K562 (cell line): ENCODE measurements at regions not wholly inside any gene's neighbourhood (a gene's known extent, or its start where the extent isn't known, plus 50 kb on each side); places are given as distances from the start of the nearest gene placed in this dataset.

ENCODE experiments used
- ATAC-seq: fragments of 200-7000 bp; cut with Tn5 transposase; 3 replicates; pipeline ENCODE4 v1.9.1; 2020; ENCODE audit warnings: moderate library complexity
- BruUV-seq: library from RNA; stranded (reverse); fragments of 400-500 nt; replicated peaks from 2 replicates; lab custom pipeline; 2021; lab: Mats Ljungman, UMichigan
- CTCF ChIA-PET: fragments of 300-600 bp; formaldehyde crosslinking; extraction: SDS; loops from one replicate; lab custom pipeline; 2021; ENCODE audit warnings: low intra/inter-chr PET ratio; lab: Yijun Ruan, JAX
- POLR2A ChIA-PET: fragments of 300-600, 350-650 bp; sonication (Branson Sonifier 250); formaldehyde crosslinking; extraction: SDS; loops from one replicate; lab custom pipeline; 2021; ENCODE audit warnings: antibody characterized with exemption, inconsistent platforms; lab: Yijun Ruan, JAX
- DNase-seq, 4 experiments: peaks; one replicate each; pipeline versions ENCODE4 v3.0.0 to v3.0.0-alpha.2; 2011 to 2018; ENCODE audit warnings: low spot score in 3 of 4, mixed read lengths in 3 of 4; ENCODE audit errors: extremely low read depth in 1 of 4
- FAIRE-seq: peaks from 2 replicates; lab custom pipeline; 2011; peaks lifted over from hg19 to GRCh38; lab: Jason Lieb, UNC
- H2AFZ ChIP-seq: 2 replicates; pipeline ENCODE4 v1.6.0; 2011; ENCODE audit warnings: low read depth, low read length, control low read depth, inconsistent platforms
- H3K27ac ChIP-seq: fragments of 200-600 bp; 3 replicates; pipeline ENCODE4 v1.8.0; 2011; ENCODE audit warnings: low read depth, mild to moderate bottlenecking, control low read depth, inconsistent platforms, low read length, moderate library complexity, mixed read lengths; ENCODE audit errors: extremely low read depth
- H3K27me3 ChIP-seq, 2 experiments: fragments of 300-600 bp in 1 of 2; 2 replicates in 1 of 2; 3 replicates in 1 of 2; pipeline versions ENCODE4 v1.6.0 to v1.8.0; 2011; ENCODE audit warnings: inconsistent platforms in 2 of 2, low read length in 2 of 2, mild to moderate bottlenecking in 1 of 2, mixed read lengths in 1 of 2, moderate library complexity in 1 of 2; ENCODE audit not compliant: control insufficient read depth in 2 of 2, insufficient read depth in 2 of 2
- H3K36me3 ChIP-seq: fragments of 300-600 bp; 3 replicates; pipeline ENCODE4 v1.8.0; 2011; ENCODE audit warnings: mild to moderate bottlenecking, low read length, inconsistent platforms; ENCODE audit not compliant: control insufficient read depth, insufficient read depth
- H3K4me1 ChIP-seq, 2 experiments: fragments of 200-600 bp in 1 of 2; replicated peaks in 1 of 2; 2 replicates in 1 of 2; 3 replicates in 1 of 2; pipeline versions ENCODE4 v1.5.1 to v1.8.0; 2011; ENCODE audit warnings: inconsistent platforms in 2 of 2, low read length in 2 of 2, mild to moderate bottlenecking in 1 of 2, mixed read lengths in 1 of 2, moderate library complexity in 1 of 2; ENCODE audit not compliant: control insufficient read depth in 2 of 2, insufficient read depth in 2 of 2
- H3K4me2 ChIP-seq: 2 replicates; pipeline ENCODE4 v1.6.1; 2011; ENCODE audit warnings: low read length, control low read depth, inconsistent platforms, mixed read lengths; ENCODE audit not compliant: insufficient read depth
- H3K4me3 ChIP-seq: fragments of 200-600 bp; sonication (generic), shearing (Covaris generic); 2 replicates; pipeline ENCODE4 v1.5.1; 2016; ENCODE audit warnings: control low read depth, inconsistent platforms
- H3K79me2 ChIP-seq: fragments of 200-600 bp; 3 replicates; pipeline ENCODE4 v1.8.0; 2011; ENCODE audit warnings: low read length, inconsistent platforms; ENCODE audit not compliant: control insufficient read depth, insufficient read depth
- H3K9ac ChIP-seq, 2 experiments: 2 replicates each; pipeline versions ENCODE4 v1.6.0 to v1.6.1; 2011; ENCODE audit warnings: low read depth in 2 of 2, low read length in 2 of 2, control low read depth in 1 of 2, inconsistent platforms in 1 of 2, mild to moderate bottlenecking in 1 of 2, mixed read lengths in 1 of 2; ENCODE audit not compliant: insufficient read depth in 1 of 2
- H3K9me1 ChIP-seq: one replicate; pipeline ENCODE4 v1.6.0; 2011; ENCODE audit warnings: inconsistent platforms, mild to moderate bottlenecking, low read length, moderate library complexity; ENCODE audit not compliant: control insufficient read depth, insufficient read depth
- H3K9me3 ChIP-seq: replicated peaks from 2 replicates; pipeline ENCODE4 v1.5.1; 2011; ENCODE audit warnings: low read depth, low read length, inconsistent platforms; ENCODE audit not compliant: control insufficient read depth, insufficient read depth
- H4K20me1 ChIP-seq: replicated peaks from 2 replicates; pipeline ENCODE4 v1.6.1; 2011; ENCODE audit warnings: low read length, inconsistent platforms, mixed read lengths; ENCODE audit not compliant: control insufficient read depth, insufficient read depth
- ASH1L ChIP-seq: fragments of 450-650 bp; IDR thresholded peaks from 2 replicates; pipeline ENCODE4 v1.6.1; 2018; ENCODE audit warnings: borderline replicate concordance, mild to moderate bottlenecking, low read depth; ENCODE audit not compliant: partially characterized antibody
- BCOR ChIP-seq: fragments of 450-650 bp; IDR thresholded peaks from 2 replicates; pipeline ENCODE4 v1.6.1; 2016
- ESRRA ChIP-seq: fragments of 450-650 bp; IDR thresholded peaks from 2 replicates; pipeline ENCODE4 v1.6.1; 2014; ENCODE audit warnings: low read depth, mild to moderate bottlenecking, moderate library complexity, borderline replicate concordance
- GTF2A2 ChIP-seq: IDR thresholded peaks from 2 replicates; pipeline ENCODE4 v1.6.1; 2016; ENCODE audit warnings: mild to moderate bottlenecking, missing genetic modification characterization, missing compliant biosample characterization
- LCOR ChIP-seq: sonication (generic); formaldehyde crosslinking; IDR thresholded peaks from 2 replicates; pipeline ENCODE4 v1.8.0; 2022; ENCODE audit warnings: mild to moderate bottlenecking, missing genetic modification reagents
- MEF2D ChIP-seq: conservative IDR thresholded peaks from 2 replicates; pipeline ENCODE4 v1.6.1; 2016; ENCODE audit warnings: low read depth, missing genetic modification characterization, missing compliant biosample characterization
- NEUROD1 ChIP-seq: fragments of 150-350 bp; IDR thresholded peaks from 2 replicates; pipeline ENCODE4 v1.6.1; 2014; ENCODE audit warnings: borderline replicate concordance, low read length, low read depth; ENCODE audit not compliant: partially characterized antibody
- NFIX ChIP-seq: fragments of 250-450 bp; sonication (Bioruptor Pico); IDR thresholded peaks from 2 replicates; pipeline ENCODE4 v1.4.0; 2020; ENCODE audit warnings: low read depth, mild to moderate bottlenecking, moderate library complexity
- PHB2 ChIP-seq: fragments of 450-650 bp; IDR thresholded peaks from 2 replicates; pipeline ENCODE4 v1.6.1; 2017; ENCODE audit warnings: low read depth
- RAD51 ChIP-seq: fragments of 450-650 bp; IDR thresholded peaks from 2 replicates; pipeline ENCODE4 v1.7.1; 2016; ENCODE audit warnings: low read depth, mild to moderate bottlenecking, borderline replicate concordance
- SREBF2 ChIP-seq: sonication (generic); formaldehyde crosslinking; IDR thresholded peaks from 2 replicates; pipeline ENCODE4 v1.4.0; 2020; ENCODE audit warnings: mild to moderate bottlenecking, missing genetic modification reagents
- STAG1 ChIP-seq: sonication (generic); formaldehyde crosslinking; IDR thresholded peaks from 2 replicates; pipeline ENCODE4 v1.5.0; 2020; ENCODE audit warnings: missing genetic modification reagents, borderline replicate concordance
- THRB ChIP-seq: fragments of 450-650 bp; formaldehyde crosslinking; conservative IDR thresholded peaks from 2 replicates; pipeline ENCODE4 v1.4.0; 2022; ENCODE audit warnings: mild to moderate bottlenecking, missing genetic modification characterization
- ZBTB17 ChIP-seq: fragments of 450-650 bp; formaldehyde crosslinking; IDR thresholded peaks from 2 replicates; pipeline ENCODE4 v1.4.0; 2020; ENCODE audit warnings: mild to moderate bottlenecking
- ZBTB34 ChIP-seq: fragments of 250-450 bp; sonication (Bioruptor Pico); IDR thresholded peaks from 2 replicates; pipeline ENCODE4 v1.8.0; 2021; ENCODE audit warnings: mild to moderate bottlenecking, moderate library complexity
- ZNF408 ChIP-seq: fragments of 250-450 bp; sonication (Bioruptor Pico); IDR thresholded peaks from 2 replicates; pipeline ENCODE4 v1.4.0; 2020; ENCODE audit warnings: low read depth, mild to moderate bottlenecking, moderate library complexity
- ZNF696 ChIP-seq: fragments of 250-450 bp; sonication (Bioruptor Pico); conservative IDR thresholded peaks from 2 replicates; pipeline ENCODE4 v1.4.0; 2020; ENCODE audit warnings: mild to moderate bottlenecking, moderate library complexity
- ZNF830 ChIP-seq: fragments of 250-450 bp; sonication (Bioruptor Pico); IDR thresholded peaks from 2 replicates; pipeline ENCODE4 v1.5.0; 2021; ENCODE audit warnings: mild to moderate bottlenecking
- WGBS: fragments of 100-300 bp; shearing (Covaris generic); methylation state at CpG from one replicate; pipeline ENCODE4 v1.1.6; 2016; ENCODE audit warnings: low coverage, mixed read lengths; ENCODE audit not compliant: insufficient coverage; ENCODE audit errors: missing lambda C conversion rate; 5-methylcytosine and 5-hydroxymethylcytosine counted together
- in situ Hi-C: fragments of 300-500 bp; cut with MboI; formaldehyde crosslinking; loops from 4 replicates; pipeline ENCODE4 v1.15.0; 2018; ENCODE audit warnings: inconsistent platforms, mixed read lengths
- intact Hi-C: fragments of 100-400 bp; cut with micrococcal nuclease; formaldehyde crosslinking; loops from 2 replicates; pipeline ENCODE4 v1.14.2; 2022

GRCh38 chr13:37954191-37954590, 84.6 kb upstream of the TRPC4 start:
- POLR2A ChIA-PET: no interaction called here
- no peak overlapping the region for H2AFZ ChIP-seq
- no TSS peak for BruUV-seq

More at GRCh38 chr13:37954191-37954590, 84.6 kb upstream of the TRPC4 start:
- TF ChIP-seq BCOR (no peak), ZBTB17 (CRISPR knock-in tag) (no peak), ZNF830 (no peak), GTF2A2 (tag) (no peak), NFIX (no peak), ZNF408 (CRISPR knock-in tag) (no peak), THRB (CRISPR knock-in tag) (no peak), PHB2 (no peak), STAG1 (CRISPR knock-in tag) (no peak), RAD51 (no peak), NEUROD1 (no peak), SREBF2 (CRISPR knock-in tag) (no peak), ASH1L (no peak), ZBTB34 (CRISPR knock-in tag) (no peak), ZNF696 (no peak), LCOR (no peak), ESRRA (no peak), MEF2D (tag) (no peak)
- Histone ChIP-seq H3K27me3 (no peaks in the 10 kb centered on the region), H3K27ac (no peak overlapping the region), H3K9me3 (no peaks in the 10 kb centered on the region), H4K20me1 (no peaks in the 10 kb centered on the region), H3K9me1 (no peaks in the 10 kb centered on the region), H3K36me3 (no peaks in the 10 kb centered on the region), H3K4me2 (no peak overlapping the region), H3K79me2 (no peaks in the 10 kb centered on the region), H3K4me1 (peaks cover 0 to 3% of the 10 kb centered on the region in 2 experiments; a peak in 2 of 5 replicates), H3K4me3 (no peak overlapping the region), H3K9ac (no peak overlapping the region)
- in situ Hi-C loops: no loop called here
- no peak for DNase-seq
- no peak for ATAC-seq
- 21% methylated on average over 1 of the region's 1 CpG for WGBS
- CTCF ChIA-PET: no interaction called here
- no peak for FAIRE-seq
- intact Hi-C loops: no loop called here
